GM21576 (cell line): ENCODE measurements at regions not wholly inside any gene's neighbourhood (a gene's known extent, or its start where the extent isn't known, plus 50 kb on each side); places are given as distances from the start of the nearest gene placed in this dataset.

ENCODE experiments used
- ATAC-seq: cut with Tn5 transposase; IDR thresholded peaks from one replicate; pipeline ENCODE4 v1.9.1; 2021; ENCODE audit warnings: mild to moderate bottlenecking, moderate library complexity; ENCODE audit not compliant: unreplicated experiment

- no peak for ATAC-seq
These were observed 144.0 kb downstream of the CDC5L start for GRCh38 chr6:44531442-44532015.

DNA sequence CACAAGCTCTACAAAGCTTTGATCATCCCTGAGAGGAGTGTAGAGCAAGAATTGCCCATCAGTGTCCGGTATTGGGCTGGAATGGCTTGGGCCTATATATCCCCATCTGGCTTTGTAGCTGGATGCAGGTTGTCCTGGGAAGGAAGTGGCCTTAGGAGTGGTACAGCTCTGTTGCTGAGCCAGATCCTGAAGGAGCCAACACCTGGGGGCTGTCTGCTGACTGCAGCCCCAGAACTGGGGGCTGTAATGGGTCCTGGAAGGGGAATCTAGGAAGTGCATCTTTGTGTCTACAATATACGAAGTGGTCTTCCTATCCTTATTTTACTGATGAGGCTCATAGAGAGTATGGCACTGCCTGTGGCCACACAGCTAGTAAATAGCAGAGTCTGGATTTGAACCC, 145.9 kb downstream of the CDC5L start:
- ATAC-seq: no peak

DNA sequence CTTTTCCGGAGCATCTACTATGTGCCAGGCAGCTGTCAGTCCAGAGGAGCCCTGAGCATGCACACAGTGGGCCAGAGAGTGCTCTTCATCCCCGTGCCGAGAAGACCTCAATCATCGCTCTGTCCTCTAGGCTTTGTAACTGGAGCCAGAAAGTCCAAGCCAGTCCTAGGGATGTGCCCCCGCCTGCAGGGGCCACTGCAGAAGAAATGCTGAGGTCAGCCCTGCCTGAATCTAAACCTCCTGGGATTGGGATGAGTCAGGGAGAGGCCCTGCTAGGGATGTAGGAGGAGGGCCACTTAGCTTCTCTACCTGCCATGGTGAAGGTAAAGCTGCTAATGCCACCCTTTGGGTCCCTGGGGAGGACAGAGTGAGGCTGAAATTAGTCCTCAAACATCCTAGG, 146.8 kb downstream of the CDC5L start:
- ATAC-seq: no peak

DNA sequence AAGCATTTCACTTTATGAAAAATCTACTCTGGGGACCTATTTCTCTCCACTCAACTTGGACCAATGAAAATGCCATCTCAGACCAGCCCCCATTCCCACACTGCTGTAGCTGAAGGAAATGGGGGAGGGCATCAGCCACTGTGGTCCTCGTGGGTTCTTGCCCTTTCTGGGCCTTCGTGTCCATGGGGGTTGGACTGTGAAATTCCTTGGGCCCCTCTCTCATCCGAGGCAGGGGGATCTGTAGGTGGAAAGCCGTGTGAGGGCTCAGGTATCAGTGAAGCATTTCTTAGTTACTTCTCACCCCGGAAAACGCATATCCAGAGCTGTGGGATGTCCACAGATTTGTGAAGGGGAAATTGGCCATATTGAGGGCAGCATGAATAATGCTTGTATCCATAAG, 147.9 kb downstream of the CDC5L start:
- no peak for ATAC-seq

GRCh38 chr6:44535967-44536366, 148.5 kb downstream of the CDC5L start:
- no peak for ATAC-seq

- ATAC-seq: no peak
These were observed 150.0 kb downstream of the CDC5L start for GRCh38 chr6:44537306-44538049.

GRCh38 chr6:44538131-44538806, 150.8 kb downstream of the CDC5L start:
- no peak for ATAC-seq

- no peak for ATAC-seq
These were observed 151.3 kb downstream of the CDC5L start for GRCh38 chr6:44538807-44539201.

GRCh38 chr6:44539701-44540355, 152.3 kb downstream of the CDC5L start:
- no peak for ATAC-seq

DNA sequence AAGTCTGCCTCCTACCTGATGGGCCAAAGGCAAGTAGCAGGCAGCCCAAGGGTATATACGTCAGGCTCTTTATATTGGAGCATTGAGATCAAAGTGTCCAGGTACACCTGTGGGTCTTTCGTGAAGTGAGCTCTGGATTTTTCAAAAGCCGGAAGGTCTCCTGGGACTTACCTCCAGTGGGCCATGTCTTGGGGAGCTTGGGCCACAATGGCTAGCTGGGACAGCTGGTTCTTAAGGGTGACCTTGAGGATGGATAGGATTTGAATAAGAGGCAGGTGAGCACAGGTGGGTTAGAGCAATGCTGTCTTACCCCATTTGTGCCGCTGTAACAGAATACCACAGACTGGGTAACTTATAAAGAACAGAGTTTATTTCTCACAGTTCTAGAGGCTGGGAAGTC, 153.4 kb downstream of the CDC5L start:
- ATAC-seq: no peak

- no peak for ATAC-seq
These were observed 155.1 kb downstream of the CDC5L start for GRCh38 chr6:44542401-44543116.

GRCh38 chr6:44543664-44544063, 156.2 kb downstream of the CDC5L start:
- no peak for ATAC-seq

- ATAC-seq: no peak
These were observed 157.7 kb downstream of the CDC5L start for GRCh38 chr6:44545224-44545623.

DNA sequence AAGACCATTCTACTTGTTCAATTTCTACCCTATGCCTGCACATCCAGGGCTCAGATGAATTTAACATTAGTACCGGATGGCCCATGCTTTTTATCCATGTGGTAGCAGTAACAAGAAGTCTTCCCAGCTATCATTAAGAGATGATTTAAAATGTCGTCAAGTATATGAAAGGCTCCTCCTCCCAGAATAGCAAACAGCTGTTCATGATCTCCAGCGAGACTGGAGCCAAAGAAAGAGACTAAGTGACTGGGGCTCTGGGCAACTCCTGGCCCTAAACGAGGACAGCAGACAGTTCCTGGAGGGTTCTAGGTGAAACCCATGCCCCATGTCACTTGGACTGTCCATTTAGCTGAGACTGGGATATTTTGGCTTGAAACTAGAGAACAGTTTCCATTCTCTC, 160.8 kb downstream of the CDC5L start:
- no peak for ATAC-seq

- ATAC-seq: no peak
These were observed 162.0 kb downstream of the CDC5L start for GRCh38 chr6:44549516-44549915.

- no peak for ATAC-seq
These were observed 166.7 kb downstream of the CDC5L start for GRCh38 chr6:44554194-44554593.

GRCh38 chr6:44554861-44555260, 167.4 kb downstream of the CDC5L start:
- no peak for ATAC-seq

- no peak for ATAC-seq
These were observed 168.5 kb downstream of the CDC5L start for GRCh38 chr6:44556046-44556445.

DNA sequence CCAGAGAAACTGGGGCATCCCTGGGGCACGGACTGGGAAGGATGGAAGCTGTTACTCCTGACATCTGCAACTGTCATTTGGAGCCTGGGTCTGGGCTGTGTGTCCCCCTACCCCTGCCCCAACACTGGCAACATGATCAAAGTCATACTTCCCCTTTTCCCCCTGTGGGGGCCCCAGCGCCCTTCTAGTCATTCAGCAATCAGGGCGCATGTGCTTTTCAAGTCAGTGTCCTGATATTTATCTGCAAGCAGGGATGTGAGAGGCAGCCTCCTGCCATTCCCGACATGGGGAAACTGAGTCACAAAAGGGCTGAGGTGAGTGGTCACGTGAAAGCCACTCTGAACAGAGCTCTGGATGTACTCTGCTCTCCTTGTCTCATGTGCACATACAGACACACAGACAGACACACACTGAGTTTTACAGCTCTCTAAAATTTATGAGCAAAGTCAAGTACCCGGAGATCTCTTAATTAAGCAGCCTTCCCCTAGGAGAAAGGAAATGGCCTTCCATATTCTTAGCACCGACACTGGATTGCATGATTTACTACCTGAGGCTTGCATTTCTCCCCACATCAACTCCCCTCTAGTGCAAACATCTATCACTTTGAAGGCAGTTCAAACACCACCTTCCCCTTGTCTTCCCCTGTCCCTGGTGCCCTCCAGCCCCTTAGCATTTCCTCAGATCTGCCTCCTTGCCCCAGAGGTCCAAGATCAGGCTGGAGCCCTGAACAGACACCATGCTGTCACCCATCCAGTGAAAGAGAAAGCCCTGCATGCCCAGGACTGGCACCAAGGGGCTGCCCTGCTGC, 170.7 kb downstream of the CDC5L start:
- ATAC-seq: no peak

DNA sequence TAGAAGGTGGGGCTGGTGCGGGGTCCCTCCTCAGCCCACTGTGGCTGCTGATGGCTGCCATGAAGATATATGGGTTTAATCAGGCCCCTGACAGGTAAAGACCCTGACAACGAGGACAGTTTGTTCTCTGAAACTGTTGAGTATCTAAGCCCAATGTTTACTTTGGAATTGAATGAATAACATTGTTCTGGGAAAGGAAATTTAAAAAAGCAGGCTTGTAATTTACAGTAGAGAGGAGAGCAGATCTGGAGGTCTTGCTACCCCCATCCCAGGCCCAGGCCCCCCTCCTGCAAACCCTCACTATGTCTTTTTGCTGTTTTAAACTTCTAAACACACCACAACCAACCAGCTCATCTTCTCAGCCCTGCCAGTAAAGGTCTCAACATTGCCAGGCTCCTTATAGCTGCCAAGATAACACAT, 171.3 kb downstream of the CDC5L start:
- ATAC-seq: no peak
